ENCODE measurements at regions not wholly inside any gene's neighbourhood (a gene's known extent, or its start where the extent isn't known, plus 50 kb on each side); places are given as distances from the start of the nearest gene placed in this dataset.

GRCh38 chr2:225326969-225327368 is 72.5 kb upstream of the NYAP2 start:
- no peak for TF ChIP-seq CTCF (IDR thresholded peaks at IDR 0.05; ENCODE audit: unreplicated experiment)
- DNase-seq = no peak
- no TSS peak for BruUV-seq (replicated peaks)

GRCh38 chr2:225319872-225320271 is 79.6 kb upstream of the NYAP2 start:
- TF ChIP-seq CTCF (IDR thresholded peaks at IDR 0.05; ENCODE audit: unreplicated experiment) = no peak
- no peak for DNase-seq
- no peaks in the 10 kb centered on the region for H3K36me3 Mint-ChIP-seq (ENCODE audit: insufficient read depth, unreplicated experiment)
- intact Hi-C loops (cut with micrococcal nuclease; ENCODE audit: unreplicated experiment) = no loop called here
- H3K4me1 Mint-ChIP-seq (ENCODE audit: low read depth, unreplicated experiment) = no peaks in the 10 kb centered on the region
- CTCF ChIA-PET = no interaction called here
- no TSS peak for BruUV-seq (replicated peaks)
- no peaks in the 10 kb centered on the region for H3K27me3 Mint-ChIP-seq (ENCODE audit: unreplicated experiment)
- H3K27ac Mint-ChIP-seq (ENCODE audit: unreplicated experiment) = no peak overlapping the region
- H3K9me3 Mint-ChIP-seq (ENCODE audit: low read depth, unreplicated experiment) = no peaks in the 10 kb centered on the region
- H3K4me3 Mint-ChIP-seq (ENCODE audit: low read depth, unreplicated experiment) = no peak overlapping the region

More at GRCh38 chr2:225326969-225327368, 72.5 kb upstream of the NYAP2 start:
- intact Hi-C loops (cut with micrococcal nuclease; ENCODE audit: unreplicated experiment) = no loop called here
- H3K4me1 Mint-ChIP-seq (ENCODE audit: low read depth, unreplicated experiment) = no peaks in the 10 kb centered on the region
- no peak overlapping the region for H3K27ac Mint-ChIP-seq (ENCODE audit: unreplicated experiment)
- H3K9me3 Mint-ChIP-seq (ENCODE audit: low read depth, unreplicated experiment) = peaks cover 2% of the 10 kb centered on the region
- no peaks in the 10 kb centered on the region for H3K36me3 Mint-ChIP-seq (ENCODE audit: insufficient read depth, unreplicated experiment)
- CTCF ChIA-PET = interaction anchor here (0.6 kb wide), 1 partner anchor 1699 kb away, joined by 7 read pairs; no protein-coding TSS in a partner anchor
- H3K27me3 Mint-ChIP-seq (ENCODE audit: unreplicated experiment) = no peaks in the 10 kb centered on the region
- no peak overlapping the region for H3K4me3 Mint-ChIP-seq (ENCODE audit: low read depth, unreplicated experiment)

GRCh38 chr2:225318440-225318839 is 81.1 kb upstream of the NYAP2 start:
- intact Hi-C loops (cut with micrococcal nuclease; ENCODE audit: unreplicated experiment) = no loop called here
- no peaks in the 10 kb centered on the region for H3K4me1 Mint-ChIP-seq (ENCODE audit: low read depth, unreplicated experiment)
- H3K4me3 Mint-ChIP-seq (ENCODE audit: low read depth, unreplicated experiment) = no peak overlapping the region
- CTCF ChIA-PET = no interaction called here
- no peaks in the 10 kb centered on the region for H3K36me3 Mint-ChIP-seq (ENCODE audit: insufficient read depth, unreplicated experiment)
- BruUV-seq (replicated peaks) = no TSS peak
- no peaks in the 10 kb centered on the region for H3K27me3 Mint-ChIP-seq (ENCODE audit: unreplicated experiment)
- H3K27ac Mint-ChIP-seq (ENCODE audit: unreplicated experiment) = no peak overlapping the region
- no peak for DNase-seq
- no peak for TF ChIP-seq CTCF (IDR thresholded peaks at IDR 0.05; ENCODE audit: unreplicated experiment)
- no peaks in the 10 kb centered on the region for H3K9me3 Mint-ChIP-seq (ENCODE audit: low read depth, unreplicated experiment)

- no peaks in the 10 kb centered on the region for H3K36me3 Mint-ChIP-seq (ENCODE audit: insufficient read depth, unreplicated experiment)
- intact Hi-C loops (cut with micrococcal nuclease; ENCODE audit: unreplicated experiment) = no loop called here
- H3K4me3 Mint-ChIP-seq (ENCODE audit: low read depth, unreplicated experiment) = no peak overlapping the region
- no peaks in the 10 kb centered on the region for H3K9me3 Mint-ChIP-seq (ENCODE audit: low read depth, unreplicated experiment)
- H3K27ac Mint-ChIP-seq (ENCODE audit: unreplicated experiment) = no peak overlapping the region
- no TSS peak for BruUV-seq (replicated peaks)
- no peak for TF ChIP-seq CTCF (IDR thresholded peaks at IDR 0.05; ENCODE audit: unreplicated experiment)
- no peak for DNase-seq
- CTCF ChIA-PET = no interaction called here
- no peaks in the 10 kb centered on the region for H3K4me1 Mint-ChIP-seq (ENCODE audit: low read depth, unreplicated experiment)
- no peaks in the 10 kb centered on the region for H3K27me3 Mint-ChIP-seq (ENCODE audit: unreplicated experiment)
Measured at GRCh38 chr2:225317186-225317585, 82.3 kb upstream of the NYAP2 start.
